ENCODE measurements at regions not wholly inside any gene's neighbourhood (a gene's known extent, or its start where the extent isn't known, plus 50 kb on each side); places are given as distances from the start of the nearest gene placed in this dataset.

DNA sequence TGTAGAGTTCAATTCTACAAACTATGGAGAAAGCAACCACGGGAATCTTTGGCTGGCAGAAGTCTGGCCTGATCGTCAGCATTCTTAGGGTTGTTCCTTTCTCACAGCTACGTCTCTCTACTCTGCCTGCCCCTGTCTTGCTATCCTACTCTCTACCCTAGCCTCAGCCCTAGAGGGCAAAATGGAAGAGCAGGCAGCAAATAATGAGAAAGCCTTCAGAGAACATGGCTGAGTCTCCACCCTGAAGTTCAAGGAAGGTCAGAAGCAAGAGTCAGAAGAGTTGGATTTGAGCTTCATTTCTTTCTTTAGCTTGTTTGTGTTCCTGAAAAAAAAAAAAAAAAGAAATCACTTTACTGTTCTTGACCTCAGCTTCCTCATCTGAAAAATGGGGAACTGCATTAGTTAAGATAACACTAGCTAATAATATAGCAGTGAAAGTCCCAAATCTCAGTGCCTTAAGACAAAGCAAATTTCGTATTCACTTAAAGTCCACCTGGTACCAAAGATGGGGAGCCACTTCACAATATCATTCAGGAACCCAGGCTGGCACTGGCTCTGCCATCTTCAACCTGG, 50.2 kb upstream of the CCND2 start:
- no peak overlapping the region for H3K27ac ChIP-seq
- CTCF ChIA-PET: no interaction called here
- POLR2A ChIA-PET (ENCODE audit: low non-redundant PET): no interaction called here
- TF ChIP-seq, protein P1, sequence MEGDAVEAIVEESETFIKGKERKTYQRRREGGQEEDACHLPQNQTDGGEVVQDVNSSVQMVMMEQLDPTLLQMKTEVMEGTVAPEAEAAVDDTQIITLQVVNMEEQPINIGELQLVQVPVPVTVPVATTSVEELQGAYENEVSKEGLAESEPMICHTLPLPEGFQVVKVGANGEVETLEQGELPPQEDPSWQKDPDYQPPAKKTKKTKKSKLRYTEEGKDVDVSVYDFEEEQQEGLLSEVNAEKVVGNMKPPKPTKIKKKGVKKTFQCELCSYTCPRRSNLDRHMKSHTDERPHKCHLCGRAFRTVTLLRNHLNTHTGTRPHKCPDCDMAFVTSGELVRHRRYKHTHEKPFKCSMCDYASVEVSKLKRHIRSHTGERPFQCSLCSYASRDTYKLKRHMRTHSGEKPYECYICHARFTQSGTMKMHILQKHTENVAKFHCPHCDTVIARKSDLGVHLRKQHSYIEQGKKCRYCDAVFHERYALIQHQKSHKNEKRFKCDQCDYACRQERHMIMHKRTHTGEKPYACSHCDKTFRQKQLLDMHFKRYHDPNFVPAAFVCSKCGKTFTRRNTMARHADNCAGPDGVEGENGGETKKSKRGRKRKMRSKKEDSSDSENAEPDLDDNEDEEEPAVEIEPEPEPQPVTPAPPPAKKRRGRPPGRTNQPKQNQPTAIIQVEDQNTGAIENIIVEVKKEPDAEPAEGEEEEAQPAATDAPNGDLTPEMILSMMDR (conservative IDR thresholded peaks at IDR 0.05; ENCODE audit: low read depth): no peak
- no peak for DNase-seq (ENCODE audit: low spot score)

DNA sequence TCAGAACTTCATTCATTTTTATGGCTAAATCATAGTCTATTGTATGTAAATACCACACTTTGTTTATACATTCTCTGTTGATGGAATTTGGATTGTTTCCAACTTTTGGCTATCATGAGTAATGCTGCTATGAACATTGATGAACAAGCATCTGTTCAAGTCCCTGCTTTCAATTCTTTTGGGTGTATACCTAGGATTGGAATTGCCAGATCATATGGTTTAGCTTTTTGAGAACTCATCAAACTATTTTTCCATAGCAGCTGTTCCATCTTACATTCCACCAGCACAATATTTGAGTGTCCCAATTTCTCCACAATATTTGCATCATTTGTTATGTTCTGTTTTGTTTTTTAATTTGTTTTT, 52.3 kb upstream of the CCND2 start:
- ChIA-PET POLR2A (ENCODE audit: low non-redundant PET) (interaction anchor here (0.5 kb wide), 1 partner anchor 190 kb away, joined by 5 read pairs; no protein-coding TSS in a partner anchor), CTCF (interaction anchor here (0.6 kb wide), 1 partner anchor 1027 kb away, joined by 4 read pairs; no protein-coding TSS in a partner anchor)
- H3K27ac ChIP-seq: no peak overlapping the region
- TF ChIP-seq, protein P1 (conservative IDR thresholded peaks at IDR 0.05; ENCODE audit: low read depth): no peak
- no peak for DNase-seq (ENCODE audit: low spot score)

DNA sequence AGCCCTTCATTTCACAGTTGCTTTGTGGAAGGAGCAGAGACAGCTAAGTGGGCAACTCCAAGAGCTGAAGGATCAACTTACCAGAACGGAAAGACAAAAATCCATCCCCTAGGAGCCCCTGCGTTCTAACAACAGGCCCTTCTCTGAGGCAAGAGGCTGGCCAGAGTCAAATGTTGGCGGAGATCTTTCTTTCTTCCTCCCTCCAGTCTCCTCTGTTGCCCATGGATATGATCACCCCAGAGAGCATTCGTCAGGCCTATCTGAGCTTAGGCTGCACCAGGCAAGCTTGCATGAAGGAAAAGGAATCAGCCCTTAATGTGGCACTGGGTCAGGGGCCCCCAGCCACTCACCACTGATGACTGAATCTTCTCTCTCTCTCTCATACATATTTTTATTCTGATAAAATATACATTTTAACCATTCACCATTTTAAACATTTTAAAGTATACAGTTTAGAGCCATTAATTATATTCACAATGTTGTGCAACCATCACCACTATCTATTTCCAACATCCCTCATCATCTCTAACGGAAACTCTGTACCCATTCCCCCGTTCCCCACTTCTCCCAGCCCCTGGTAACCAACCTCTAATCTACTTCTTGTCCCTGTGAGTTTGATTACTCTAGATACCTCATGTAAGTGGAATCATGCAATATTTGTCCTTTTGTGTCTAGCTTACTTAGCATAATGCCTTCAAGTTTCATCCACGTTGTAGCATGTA, 52.9 kb upstream of the CCND2 start:
- CTCF ChIA-PET: interaction anchor here (0.6 kb wide), 1 partner anchor 1026 kb away, joined by 4 read pairs; no protein-coding TSS in a partner anchor
- POLR2A ChIA-PET (ENCODE audit: low non-redundant PET): no interaction called here
- no peak overlapping the region for H3K27ac ChIP-seq
- TF ChIP-seq, protein P1 (conservative IDR thresholded peaks at IDR 0.05; ENCODE audit: low read depth): no peak
- no peak for DNase-seq (ENCODE audit: low spot score)

DNA sequence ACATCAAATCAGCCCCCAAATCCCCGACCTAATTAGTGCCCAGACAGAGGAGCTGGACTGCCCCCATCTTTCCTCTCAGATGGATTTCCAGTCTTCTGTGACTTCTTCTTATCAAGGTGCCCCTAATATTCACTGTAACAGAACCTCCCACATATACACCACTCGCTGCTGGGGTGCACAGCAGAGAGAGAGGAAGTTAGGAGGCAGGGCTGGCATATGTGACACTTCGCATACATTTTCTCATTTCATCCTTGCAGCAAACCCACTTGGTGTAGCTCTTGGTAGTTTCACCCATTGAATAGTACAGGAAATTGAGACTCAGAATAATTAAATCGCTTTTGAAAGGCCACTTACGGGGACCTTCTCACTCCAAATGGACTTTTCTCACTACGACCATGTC, 56.5 kb upstream of the CCND2 start:
- TF ChIP-seq, protein P1 (conservative IDR thresholded peaks at IDR 0.05; ENCODE audit: low read depth): no peak
- ChIA-PET CTCF (no interaction called here), POLR2A (ENCODE audit: low non-redundant PET) (no interaction called here)
- no peak overlapping the region for H3K27ac ChIP-seq
- DNase-seq (ENCODE audit: low spot score): no peak

DNA sequence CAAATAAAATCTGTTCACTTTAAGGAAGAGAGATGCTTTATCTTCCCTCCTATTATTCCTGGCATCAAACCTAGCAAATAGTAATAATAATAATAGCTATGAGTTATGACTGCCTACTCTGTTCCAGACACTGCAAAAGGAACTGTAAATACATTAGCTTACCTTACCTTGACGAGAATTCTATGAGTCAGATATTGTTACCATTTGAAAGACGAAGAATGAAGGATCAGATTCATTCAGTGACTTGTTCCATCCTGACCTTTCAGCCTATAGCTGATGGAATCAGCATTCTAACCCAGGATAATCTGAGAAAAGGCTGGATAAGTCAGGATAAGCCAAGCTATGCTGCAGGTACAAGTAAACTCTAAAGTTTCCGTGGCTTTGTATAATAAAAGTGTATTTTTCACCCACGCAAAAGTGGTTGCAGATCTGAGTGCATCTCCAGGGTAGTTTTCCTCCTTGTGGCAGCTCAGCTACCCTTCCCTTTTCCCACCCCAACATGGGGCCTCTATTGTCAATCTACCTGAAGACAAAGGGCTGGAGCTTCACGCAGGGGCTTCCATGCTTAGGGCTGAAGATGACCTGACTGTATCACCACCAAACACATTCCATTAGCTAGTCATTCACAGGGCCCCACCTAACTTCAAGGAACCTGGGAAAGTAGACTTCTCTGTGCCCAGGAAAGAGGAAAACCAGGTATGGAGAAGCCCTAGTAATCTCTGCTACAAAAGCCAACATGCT, 57.2 kb upstream of the CCND2 start:
- no peak overlapping the region for H3K27ac ChIP-seq
- CTCF ChIA-PET: no interaction called here
- TF ChIP-seq, protein P1 (conservative IDR thresholded peaks at IDR 0.05; ENCODE audit: low read depth): no peak
- POLR2A ChIA-PET (ENCODE audit: low non-redundant PET): no interaction called here
- DNase-seq (ENCODE audit: low spot score): peak; percentile 15

DNA sequence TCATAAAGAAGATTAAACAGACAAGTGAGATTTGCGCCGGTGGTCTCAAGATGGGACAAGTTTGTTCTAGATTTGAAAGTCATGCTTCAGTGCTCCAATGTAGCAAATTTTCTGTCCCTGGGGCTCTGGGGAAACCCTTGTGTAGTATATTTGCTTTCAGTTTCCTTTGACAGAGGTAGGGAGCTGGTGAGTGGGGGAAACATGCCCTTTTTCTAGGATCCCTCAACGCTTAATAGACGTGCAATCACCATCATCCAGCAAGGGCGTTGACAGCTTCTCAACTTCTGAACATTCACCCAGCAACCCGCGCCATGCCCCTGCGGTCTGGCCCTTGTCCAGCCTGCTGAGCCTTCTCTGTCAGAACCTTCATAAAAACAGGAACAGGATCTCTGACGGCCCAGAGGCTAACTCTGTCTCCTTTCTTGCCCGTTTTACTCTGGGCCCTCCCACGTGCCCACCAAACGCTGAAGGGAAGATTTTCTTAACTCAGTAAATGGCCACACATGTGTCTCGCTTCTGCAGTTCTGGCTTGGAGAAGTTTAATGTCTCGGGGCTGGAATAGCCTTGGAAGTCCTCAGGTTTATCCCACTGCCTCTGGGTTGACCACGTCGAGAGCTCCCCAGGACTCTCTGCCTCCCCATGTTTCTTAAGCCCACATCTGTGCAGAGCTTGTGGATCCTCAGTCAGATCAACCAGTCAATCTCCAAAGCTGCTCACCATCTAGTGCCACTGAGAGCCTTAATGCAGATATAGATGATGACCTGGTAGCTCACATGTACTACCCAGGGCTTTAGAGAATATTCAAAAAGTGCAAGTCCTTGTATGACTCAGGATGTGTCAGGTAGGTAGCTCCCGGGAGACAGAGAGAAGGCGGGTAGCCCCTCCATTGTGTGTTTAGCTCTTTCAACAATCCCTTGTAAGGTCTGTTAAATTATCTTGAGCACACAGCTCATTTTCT, 58.1 kb upstream of the CCND2 start:
- TF ChIP-seq, protein P1 (conservative IDR thresholded peaks at IDR 0.05; ENCODE audit: low read depth): no peak
- ChIA-PET POLR2A (ENCODE audit: low non-redundant PET) (no interaction called here), CTCF (interaction anchor here (0.6 kb wide), 1 partner anchor 210 kb away, joined by 3 read pairs; no protein-coding TSS in a partner anchor)
- no peak overlapping the region for H3K27ac ChIP-seq
- peak; percentile 59 for DNase-seq (ENCODE audit: low spot score)
